Fibroblast of lung (primary cell): ENCODE measurements at regions not wholly inside any gene's neighbourhood (a gene's known extent, or its start where the extent isn't known, plus 50 kb on each side); places are given as distances from the start of the nearest gene placed in this dataset.

ENCODE experiments used
- DNase-seq, 2 donors: peaks; one replicate each; pipeline versions ENCODE4 v3.0.0 to v3.0.0-alpha.2; 2010; ENCODE audit warnings: low read depth in 2 of 2
- H2AFZ ChIP-seq: 2 replicates; pipeline ENCODE4 v1.5.1; 2012; ENCODE audit warnings: low read length, control low read depth, inconsistent platforms
- H3K27ac ChIP-seq: 2 replicates; pipeline ENCODE4 v1.5.1; 2011; ENCODE audit warnings: low read length, control low read depth; ENCODE audit not compliant: insufficient read depth
- H3K27me3 ChIP-seq: 2 replicates; pipeline ENCODE4 v1.5.1; 2011; ENCODE audit warnings: mild to moderate bottlenecking, low read length; ENCODE audit not compliant: control insufficient read depth, insufficient read depth
- H3K36me3 ChIP-seq: 2 replicates; pipeline ENCODE4 v1.5.1; 2011; ENCODE audit warnings: low read length; ENCODE audit not compliant: control insufficient read depth, insufficient read depth
- H3K4me1 ChIP-seq: 2 replicates; pipeline ENCODE4 v1.5.1; 2011; ENCODE audit warnings: low read length; ENCODE audit not compliant: control insufficient read depth, insufficient read depth; ENCODE audit errors: extremely low read depth
- H3K4me2 ChIP-seq: 2 replicates; pipeline ENCODE4 v1.5.1; 2011; ENCODE audit warnings: low read length, control low read depth; ENCODE audit not compliant: insufficient read depth; ENCODE audit errors: extremely low read depth
- H3K4me3 ChIP-seq, 4 experiments: fragments of 200-600 bp in 1 of 4; sonication (generic) in 1 of 4; replicated peaks in 1 of 4; 2 replicates each; pipeline ENCODE4 v1.5.1; 2011 to 2016; ENCODE audit warnings: low read length in 4 of 4, low read depth in 3 of 4, mild to moderate bottlenecking in 3 of 4, control low read depth in 2 of 4, inconsistent platforms in 1 of 4, mixed read lengths in 1 of 4; ENCODE audit not compliant: insufficient read depth in 1 of 4; ENCODE audit errors: control extremely low read depth in 1 of 4
- H3K79me2 ChIP-seq: 2 replicates; pipeline ENCODE4 v1.5.1; 2012; ENCODE audit warnings: mild to moderate bottlenecking, low read length, inconsistent platforms; ENCODE audit not compliant: control insufficient read depth, insufficient read depth
- H3K9ac ChIP-seq: 2 replicates; pipeline ENCODE4 v1.5.1; 2011; ENCODE audit warnings: mild to moderate bottlenecking, low read length, control low read depth; ENCODE audit not compliant: insufficient read depth
- H3K9me3 ChIP-seq: 2 replicates; pipeline ENCODE4 v1.5.1; 2012; ENCODE audit warnings: low read depth, low read length; ENCODE audit not compliant: control insufficient read depth, insufficient read depth
- H4K20me1 ChIP-seq: 2 replicates; pipeline ENCODE4 v1.5.1; 2011; ENCODE audit warnings: low read length; ENCODE audit not compliant: control insufficient read depth, insufficient read depth; ENCODE audit errors: extremely low read depth
- EZH2 ChIP-seq: IDR thresholded peaks from 2 replicates; pipeline ENCODE4 v1.5.1; 2012; ENCODE audit warnings: low read length, control low read depth, mild to moderate bottlenecking; ENCODE audit errors: missing control alignments
- TF ChIP-seq, protein P1 (sequence below), 2 donors: IDR thresholded peaks in 1 of 2; conservative IDR thresholded peaks in 1 of 2; 1 replicate in 1 of 2; 2 replicates in 1 of 2; pipeline ENCODE4 v1.5.1; 2011 to 2012; ENCODE audit warnings: low read length in 2 of 2, control low read depth in 1 of 2, inconsistent platforms in 1 of 2, low read depth in 1 of 2, mild to moderate bottlenecking in 1 of 2

DNA sequence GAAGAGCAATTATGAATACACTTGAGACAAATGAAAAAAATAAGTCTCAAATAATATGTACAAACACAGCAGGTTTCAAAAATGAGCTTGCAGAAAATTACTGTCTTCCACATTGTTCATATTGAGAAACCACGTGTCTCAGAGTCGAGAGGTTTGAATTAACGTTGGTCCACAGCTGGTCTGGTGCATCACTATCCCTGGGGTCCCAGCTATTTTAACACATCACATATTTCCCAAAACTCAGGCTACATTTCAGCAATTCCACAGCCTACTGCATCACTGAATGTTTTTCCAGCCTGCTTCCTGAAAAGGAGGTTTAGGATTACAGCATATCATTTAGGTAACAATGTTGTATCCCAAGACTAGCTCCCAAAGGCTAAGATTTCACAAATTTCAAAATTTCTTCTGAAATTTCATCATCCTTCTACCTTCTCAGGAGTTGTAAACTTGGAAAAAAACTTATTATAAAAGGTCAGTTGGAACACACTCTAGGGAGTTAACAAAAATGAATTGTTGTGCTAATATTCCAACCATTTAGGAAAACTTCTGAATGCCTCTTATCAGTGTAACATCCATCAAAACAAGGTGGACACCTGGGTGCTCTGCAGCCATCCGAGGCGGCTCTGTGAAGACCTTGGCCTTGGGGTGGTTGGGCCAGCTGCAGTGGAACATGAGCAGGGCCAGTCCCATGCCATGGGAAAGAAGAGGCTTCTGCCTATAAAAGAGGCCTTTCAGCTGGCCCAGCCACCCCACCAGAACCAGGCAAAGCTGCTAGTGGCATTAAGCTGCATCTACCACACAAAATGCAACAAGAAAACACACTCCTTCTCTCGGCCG is 198.1 kb upstream of the RBBP8 start:
- no peak overlapping the region for H3K4me3 ChIP-seq
- TF ChIP-seq, protein P1, sequence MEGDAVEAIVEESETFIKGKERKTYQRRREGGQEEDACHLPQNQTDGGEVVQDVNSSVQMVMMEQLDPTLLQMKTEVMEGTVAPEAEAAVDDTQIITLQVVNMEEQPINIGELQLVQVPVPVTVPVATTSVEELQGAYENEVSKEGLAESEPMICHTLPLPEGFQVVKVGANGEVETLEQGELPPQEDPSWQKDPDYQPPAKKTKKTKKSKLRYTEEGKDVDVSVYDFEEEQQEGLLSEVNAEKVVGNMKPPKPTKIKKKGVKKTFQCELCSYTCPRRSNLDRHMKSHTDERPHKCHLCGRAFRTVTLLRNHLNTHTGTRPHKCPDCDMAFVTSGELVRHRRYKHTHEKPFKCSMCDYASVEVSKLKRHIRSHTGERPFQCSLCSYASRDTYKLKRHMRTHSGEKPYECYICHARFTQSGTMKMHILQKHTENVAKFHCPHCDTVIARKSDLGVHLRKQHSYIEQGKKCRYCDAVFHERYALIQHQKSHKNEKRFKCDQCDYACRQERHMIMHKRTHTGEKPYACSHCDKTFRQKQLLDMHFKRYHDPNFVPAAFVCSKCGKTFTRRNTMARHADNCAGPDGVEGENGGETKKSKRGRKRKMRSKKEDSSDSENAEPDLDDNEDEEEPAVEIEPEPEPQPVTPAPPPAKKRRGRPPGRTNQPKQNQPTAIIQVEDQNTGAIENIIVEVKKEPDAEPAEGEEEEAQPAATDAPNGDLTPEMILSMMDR (conservative IDR thresholded peaks at IDR 0.05 in 1 of 2, IDR thresholded peaks at IDR 0.05 in 1 of 2; ENCODE audit: low read depth in 1 of 2, low read length in 2 of 2) = no peak
- no peak for TF ChIP-seq EZH2
- H3K27me3 ChIP-seq = peaks cover 6% of the 10 kb centered on the region
- no peaks in the 10 kb centered on the region for H3K36me3 ChIP-seq
- no peak overlapping the region for H2AFZ ChIP-seq
- no peaks in the 10 kb centered on the region for H3K79me2 ChIP-seq
- no peaks in the 10 kb centered on the region for H4K20me1 ChIP-seq
- no peak overlapping the region for H3K27ac ChIP-seq
- no peak overlapping the region for H3K9ac ChIP-seq
- DNase-seq = peak; percentile 7 to 45
- no peaks in the 10 kb centered on the region for H3K4me1 ChIP-seq
- H3K9me3 ChIP-seq = no peaks in the 10 kb centered on the region
- H3K4me2 ChIP-seq = no peak overlapping the region

GRCh38 chr18:22737054-22737453 is 196.1 kb upstream of the RBBP8 start:
- H3K27ac ChIP-seq = no peak overlapping the region
- no peak for DNase-seq
- no peak overlapping the region for H3K4me2 ChIP-seq
- no peaks in the 10 kb centered on the region for H3K27me3 ChIP-seq
- H3K79me2 ChIP-seq = no peaks in the 10 kb centered on the region
- H3K4me1 ChIP-seq = no peaks in the 10 kb centered on the region
- H3K4me3 ChIP-seq = no peak overlapping the region
- no peaks in the 10 kb centered on the region for H4K20me1 ChIP-seq
- no peaks in the 10 kb centered on the region for H3K9me3 ChIP-seq
- no peak overlapping the region for H3K9ac ChIP-seq
- TF ChIP-seq EZH2 = no peak
- TF ChIP-seq, protein P1 (conservative IDR thresholded peaks at IDR 0.05 in 1 of 2, IDR thresholded peaks at IDR 0.05 in 1 of 2; ENCODE audit: low read depth in 1 of 2, low read length in 2 of 2) = no peak
- H3K36me3 ChIP-seq = no peaks in the 10 kb centered on the region
- H2AFZ ChIP-seq = no peak overlapping the region

DNA sequence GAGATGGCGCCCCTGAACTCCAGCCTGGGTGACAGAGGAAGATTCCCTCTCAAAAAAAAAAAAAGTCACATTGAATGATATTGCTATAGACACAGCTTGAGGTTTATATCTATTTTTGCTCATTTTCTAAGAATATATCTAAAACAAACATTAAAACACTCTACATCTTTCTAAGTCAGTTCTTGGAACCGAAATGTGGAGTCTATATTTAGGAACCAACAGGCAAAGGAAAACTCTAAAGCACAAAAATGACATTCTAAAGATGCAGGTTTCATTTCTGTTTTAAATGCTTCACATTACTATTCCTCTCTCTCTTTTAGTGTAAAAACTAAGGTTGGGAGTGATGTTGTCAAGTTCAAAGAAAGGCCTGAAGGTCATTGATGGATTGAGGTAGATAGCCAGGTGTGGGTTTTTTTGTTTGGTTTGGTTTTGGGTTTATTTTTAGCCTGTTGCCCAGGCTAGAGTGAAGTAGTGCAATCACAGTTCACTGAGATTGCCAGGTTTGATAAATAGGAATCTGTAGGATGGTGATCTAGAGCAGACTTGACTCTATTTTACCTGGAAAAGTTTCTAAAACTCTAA is 194.0 kb upstream of the RBBP8 start:
- DNase-seq = no peak
- Histone ChIP-seq H3K9me3 (no peaks in the 10 kb centered on the region), H3K4me3 (no peak overlapping the region), H3K27me3 (no peaks in the 10 kb centered on the region), H3K79me2 (no peaks in the 10 kb centered on the region), H4K20me1 (no peaks in the 10 kb centered on the region), H2AFZ (no peak overlapping the region), H3K36me3 (no peaks in the 10 kb centered on the region), H3K4me2 (no peak overlapping the region), H3K27ac (no peak overlapping the region), H3K4me1 (no peaks in the 10 kb centered on the region), H3K9ac (no peak overlapping the region)
- TF ChIP-seq, protein P1 (conservative IDR thresholded peaks at IDR 0.05 in 1 of 2, IDR thresholded peaks at IDR 0.05 in 1 of 2; ENCODE audit: low read depth in 1 of 2, low read length in 2 of 2) = no peak
- TF ChIP-seq EZH2 = no peak
